Esophagus muscularis mucosa (tissue), 4 donors: ENCODE measurements at regions not wholly inside any gene's neighbourhood (a gene's known extent, or its start where the extent isn't known, plus 50 kb on each side); places are given as distances from the start of the nearest gene placed in this dataset.
"Not testable (repeated sequence)": the region's sequence is repeated elsewhere in the genome, so short reads cannot be mapped to it uniquely, and the experiment has no call there.

ENCODE experiments used
- DNase-seq: peaks from one replicate; pipeline ENCODE4 v3.0.0-alpha.2; 2017; ENCODE audit errors: extremely low spot score
- H3K27ac ChIP-seq, 4 donors: fragments of 200-600 bp; sonication (generic); replicated peaks in 1 of 4; 1 replicate in 3 of 4; 2 replicates in 1 of 4; pipeline ENCODE4 v1.5.1; 2016 to 2019; ENCODE audit warnings: mild to moderate bottlenecking in 1 of 4
- H3K27me3 ChIP-seq, 4 donors: fragments of 200-600 bp; sonication (generic); one replicate each; pipeline versions ENCODE4 v1.5.1 to v1.6.0; 2016 to 2019
- H3K36me3 ChIP-seq, 4 donors: fragments of 200-600 bp; sonication (generic); one replicate each; pipeline ENCODE4 v1.5.1; 2016 to 2019
- H3K4me1 ChIP-seq, 4 donors: fragments of 200-600 bp; sonication (generic); one replicate each; pipeline ENCODE4 v1.5.1; 2016 to 2019
- H3K4me3 ChIP-seq, 4 donors: fragments of 200-600 bp; sonication (generic); 1 replicate in 2 of 4; 2 replicates in 2 of 4; pipeline ENCODE4 v1.5.1; 2016 to 2019; ENCODE audit warnings: mild to moderate bottlenecking in 4 of 4, moderate library complexity in 1 of 4
- H3K9me3 ChIP-seq, 4 donors: fragments of 200-600 bp; sonication (generic); 1 replicate in 3 of 4; 2 replicates in 1 of 4; pipeline ENCODE4 v1.5.1; 2016 to 2019
- CTCF ChIP-seq, 3 experiments: fragments of 200-600 bp in 2 of 3; fragments of 450-650 bp in 1 of 3; sonication (generic) in 2 of 3; IDR thresholded peaks; one replicate each; pipeline ENCODE4 v1.5.1; 2017 to 2019; ENCODE audit warnings: antibody characterized with exemption in 3 of 3, mild to moderate bottlenecking in 2 of 3, moderate library complexity in 1 of 3
- EP300 ChIP-seq: sonication (generic); formaldehyde crosslinking; IDR thresholded peaks from one replicate; pipeline ENCODE4 v1.6.1; 2017; ENCODE audit warnings: antibody characterized with exemption
- POLR2A ChIP-seq: fragments of 450-650 bp; IDR thresholded peaks from one replicate; pipeline ENCODE4 v1.6.1; 2017; ENCODE audit warnings: antibody characterized with exemption, moderate library complexity, mild to moderate bottlenecking, low read depth
- POLR2AphosphoS5 ChIP-seq, 2 donors: sonication (generic); formaldehyde crosslinking; IDR thresholded peaks; one replicate each; pipeline ENCODE4 v1.6.1; 2017; ENCODE audit warnings: antibody characterized with exemption in 2 of 2
- WGBS: methylation state at CpG from one replicate; pipeline ENCODE4 v1.1.5; 2018; 5-methylcytosine and 5-hydroxymethylcytosine counted together
- intact Hi-C: fragments of 100-400 bp; cut with DNase I; formaldehyde crosslinking; loops from one replicate; pipeline ENCODE4 v1.15.1; 2023

- H3K36me3 ChIP-seq: no peaks in the 10 kb centered on the region
- TF ChIP-seq POLR2A: no peak
- TF ChIP-seq EP300: no peak
- no peak for TF ChIP-seq POLR2AphosphoS5 (IDR thresholded peaks at IDR 0.05)
- no peak for TF ChIP-seq CTCF (IDR thresholded peaks at IDR 0.05)
- H3K27me3 ChIP-seq: peaks cover 0 to 8% (median 0%) of the 10 kb centered on the region in 4 donors
- 72% methylated on average over 3 of the region's 3 CpGs for WGBS
- intact Hi-C loops: no loop called here
- peaks cover 0 to 13% (median 8%) of the 10 kb centered on the region in 4 donors for H3K4me1 ChIP-seq
- no peak for DNase-seq
- H3K9me3 ChIP-seq: peaks cover 0 to 5% (median 0%) of the 10 kb centered on the region in 4 donors
- H3K27ac ChIP-seq: no peak overlapping the region
- H3K4me3 ChIP-seq: no peak overlapping the region
Observed at GRCh38 chr17:27203241-27203640, 90.7 kb upstream of the WSB1 start.

- no peaks in the 10 kb centered on the region for H3K36me3 ChIP-seq
- 46% methylated on average over 4 of the region's 4 CpGs for WGBS
- peaks cover 0 to 8% (median 0%) of the 10 kb centered on the region in 4 donors for H3K27me3 ChIP-seq
- intact Hi-C loops: no loop called here
- no peak overlapping the region for H3K27ac ChIP-seq
- H3K4me3 ChIP-seq: no peak overlapping the region
- H3K9me3 ChIP-seq: peaks cover 0 to 5% (median 0%) of the 10 kb centered on the region in 4 donors
- TF ChIP-seq POLR2A: no peak
- DNase-seq: no peak
- peaks cover 0 to 13% (median 8%) of the 10 kb centered on the region in 4 donors for H3K4me1 ChIP-seq
Observed at GRCh38 chr17:27206447-27206846, 87.5 kb upstream of the WSB1 start.

- peaks cover 0 to 13% (median 8%) of the 10 kb centered on the region in 4 donors for H3K4me1 ChIP-seq
- WGBS: 46% methylated on average over 3 of the region's 3 CpGs
- peaks cover 0 to 5% (median 0%) of the 10 kb centered on the region in 4 donors for H3K9me3 ChIP-seq
- no peaks in the 10 kb centered on the region for H3K36me3 ChIP-seq
- TF ChIP-seq CTCF (IDR thresholded peaks at IDR 0.05): no peak
- no peak for TF ChIP-seq EP300
- no peak for TF ChIP-seq POLR2A
- TF ChIP-seq POLR2AphosphoS5 (IDR thresholded peaks at IDR 0.05): no peak
- no peak for DNase-seq
- peaks cover 0 to 8% (median 0%) of the 10 kb centered on the region in 4 donors for H3K27me3 ChIP-seq
- intact Hi-C loops: no loop called here
- no peak overlapping the region for H3K4me3 ChIP-seq
- H3K27ac ChIP-seq: no peak overlapping the region
Observed at GRCh38 chr17:27207073-27207513, 86.8 kb upstream of the WSB1 start.

- not testable (repeated sequence) for H3K27ac ChIP-seq
Observed at GRCh38 chr17:27208370-27208769, 85.5 kb upstream of the WSB1 start.

GRCh38 chr17:27209316-27209715, 84.6 kb upstream of the WSB1 start:
- H3K36me3 ChIP-seq: no peaks in the 10 kb centered on the region
- TF ChIP-seq POLR2A (no peak), CTCF (IDR thresholded peaks at IDR 0.05) (no peak), EP300 (no peak), POLR2AphosphoS5 (IDR thresholded peaks at IDR 0.05) (no peak)
- DNase-seq: no peak
- peaks cover 0 to 5% (median 0%) of the 10 kb centered on the region in 4 donors for H3K9me3 ChIP-seq
- no peak overlapping the region for H3K4me3 ChIP-seq
- H3K27ac ChIP-seq: no peak overlapping the region
- H3K27me3 ChIP-seq: no peaks in the 10 kb centered on the region
- intact Hi-C loops: no loop called here
- WGBS: no CpG with 5 or more reads among the region's 8 CpGs
- H3K4me1 ChIP-seq: peaks cover 0 to 13% (median 8%) of the 10 kb centered on the region in 4 donors

More at GRCh38 chr17:27208370-27208769, 85.5 kb upstream of the WSB1 start:
- H3K4me3 ChIP-seq, intact Hi-C loops, H3K27me3 ChIP-seq, DNase-seq, H3K9me3 ChIP-seq, H3K36me3 ChIP-seq: not testable (repeated sequence)
- peaks cover 0 to 13% (median 8%) of the 10 kb centered on the region in 4 donors for H3K4me1 ChIP-seq

GRCh38 chr17:27210809-27211208, 83.1 kb upstream of the WSB1 start:
- H3K36me3 ChIP-seq, DNase-seq, H3K4me3 ChIP-seq, H3K9me3 ChIP-seq, H3K27ac ChIP-seq, H3K27me3 ChIP-seq, intact Hi-C loops: not testable (repeated sequence)
- no CpG with 5 or more reads among the region's 5 CpGs for WGBS
- H3K4me1 ChIP-seq: peaks cover 0 to 13% (median 8%) of the 10 kb centered on the region in 4 donors
